HG03095 (cell line): ENCODE measurements at regions not wholly inside any gene's neighbourhood (a gene's known extent, or its start where the extent isn't known, plus 50 kb on each side); places are given as distances from the start of the nearest gene placed in this dataset.
A peak's percentile ranks its signal among the peaks of the same experiment; 100 is the strongest.

Experiments used
- ATAC-seq: cut with Tn5 transposase; IDR thresholded peaks from one replicate; pipeline ENCODE4 v1.9.1; 2021; ENCODE audit warnings: moderate library complexity; ENCODE audit not compliant: unreplicated experiment

DNA sequence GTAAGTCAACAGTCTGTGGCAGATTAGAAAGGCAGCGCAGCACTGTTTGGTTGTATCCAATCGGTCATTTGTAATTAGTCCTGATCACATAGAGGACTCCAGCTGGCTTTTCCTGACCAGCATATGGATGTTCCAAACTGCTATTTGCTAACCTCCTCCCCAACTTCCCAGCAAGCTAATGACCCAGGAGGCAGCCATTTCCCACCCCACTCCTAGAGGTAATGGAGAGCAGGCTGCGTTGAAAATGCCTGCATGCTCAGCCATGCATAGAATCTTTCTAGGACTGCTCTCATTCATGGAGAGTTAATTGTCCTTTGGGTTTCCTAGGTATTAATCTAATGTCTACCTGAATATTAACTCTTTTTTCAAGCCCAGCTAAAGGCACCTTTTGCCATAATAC is 850.6 kb upstream of the WWC1 start:
- no peak for ATAC-seq

DNA sequence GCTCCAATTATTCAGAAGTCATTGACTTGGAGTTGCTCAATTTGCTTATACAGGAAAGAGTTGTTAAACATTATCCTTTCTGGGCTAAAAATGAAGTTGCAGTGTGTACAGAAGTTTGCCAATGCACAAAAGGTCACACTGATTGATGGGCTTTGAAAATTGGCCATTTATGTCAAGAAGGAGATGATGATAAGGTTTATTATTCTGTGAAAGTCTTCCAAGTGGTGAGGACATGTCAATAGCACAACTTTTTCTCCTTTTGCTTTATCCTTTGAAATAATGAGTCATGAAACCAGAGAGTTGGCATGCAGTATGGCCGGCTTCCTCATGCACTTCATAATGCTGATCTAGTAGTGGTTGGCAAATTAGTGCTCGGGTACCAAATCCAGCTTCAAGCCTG is 848.5 kb upstream of the WWC1 start:
- ATAC-seq, result no peak

DNA sequence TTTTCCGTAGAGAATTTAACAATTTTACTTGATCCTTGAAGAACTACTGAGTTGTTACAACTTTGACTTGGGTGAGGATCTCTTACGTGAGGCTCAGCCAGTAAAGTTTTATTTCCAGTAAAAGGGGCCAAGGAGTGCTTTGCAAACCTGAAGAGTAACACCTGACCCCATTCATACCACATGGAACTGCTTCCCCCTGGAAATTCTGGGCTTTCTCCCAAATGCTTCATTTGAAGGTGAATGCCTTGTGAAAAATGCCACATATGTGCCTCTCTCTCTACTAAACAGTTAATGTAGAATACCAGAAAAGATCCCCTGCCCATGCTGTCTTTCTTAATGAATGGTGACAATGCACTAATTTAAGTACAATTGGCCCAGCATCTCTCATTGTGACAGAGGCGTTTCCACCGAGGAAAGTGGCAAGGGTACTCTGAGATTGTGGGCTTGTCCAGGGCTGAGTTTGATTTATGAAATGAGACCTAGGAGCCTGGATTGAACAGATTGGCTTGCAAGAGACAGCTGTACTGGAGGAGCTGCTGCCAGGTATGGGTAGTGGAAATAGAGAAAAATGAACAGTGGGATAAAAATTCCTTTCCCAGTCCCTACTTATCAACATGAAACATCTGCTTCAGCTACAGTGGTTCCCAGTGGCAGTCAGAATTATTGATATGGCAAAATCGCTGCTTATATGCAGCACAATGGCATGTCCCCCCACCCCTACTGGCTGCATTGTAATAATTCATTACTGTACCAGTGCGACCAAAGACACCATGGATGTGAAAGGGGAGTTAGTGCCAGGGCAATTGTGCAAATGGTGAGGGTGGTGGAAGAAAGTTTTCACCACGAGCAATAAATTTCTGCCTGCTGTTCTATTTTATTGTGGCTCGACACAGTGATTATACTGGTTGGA is 843.7 kb upstream of the WWC1 start:
- no peak for ATAC-seq

DNA sequence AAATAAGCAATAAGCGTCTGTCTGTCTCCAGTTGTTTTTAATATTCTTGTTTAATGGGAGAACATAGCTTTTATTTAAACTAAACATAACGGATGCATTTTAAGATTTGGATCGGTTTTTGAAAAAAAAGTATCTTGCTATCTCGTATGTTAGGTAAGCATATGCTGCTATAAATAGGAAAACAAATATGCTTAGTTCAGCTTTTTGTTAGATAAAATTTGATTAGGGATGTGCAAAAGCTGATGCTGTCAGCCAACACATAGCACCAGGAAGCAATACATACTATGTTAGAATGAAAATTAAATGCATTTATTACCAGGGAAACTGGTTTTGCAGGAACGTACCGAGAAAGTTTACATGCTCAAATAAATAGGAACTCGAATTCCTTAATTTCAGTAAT is 843.1 kb upstream of the WWC1 start:
- ATAC-seq, result no peak

DNA sequence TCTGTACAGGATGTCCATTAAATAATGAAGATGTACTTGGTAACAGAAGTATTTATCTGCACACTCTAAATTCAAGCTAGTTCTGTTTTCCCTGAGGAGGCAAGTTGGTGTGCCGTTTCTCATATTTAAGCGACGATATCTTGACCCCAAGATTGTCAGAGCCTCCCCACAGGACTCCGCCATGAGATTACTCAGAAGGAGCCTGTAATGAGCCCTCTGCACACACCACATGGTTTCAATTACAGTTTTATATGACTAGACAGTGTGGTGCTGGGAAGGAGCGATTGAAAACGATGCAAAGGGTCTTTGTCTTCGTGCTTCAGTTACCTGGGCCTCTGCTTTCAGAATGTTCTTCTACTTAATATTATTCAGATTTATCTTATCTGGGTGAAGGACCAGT is 840.4 kb upstream of the WWC1 start:
- ATAC-seq, result no peak

DNA sequence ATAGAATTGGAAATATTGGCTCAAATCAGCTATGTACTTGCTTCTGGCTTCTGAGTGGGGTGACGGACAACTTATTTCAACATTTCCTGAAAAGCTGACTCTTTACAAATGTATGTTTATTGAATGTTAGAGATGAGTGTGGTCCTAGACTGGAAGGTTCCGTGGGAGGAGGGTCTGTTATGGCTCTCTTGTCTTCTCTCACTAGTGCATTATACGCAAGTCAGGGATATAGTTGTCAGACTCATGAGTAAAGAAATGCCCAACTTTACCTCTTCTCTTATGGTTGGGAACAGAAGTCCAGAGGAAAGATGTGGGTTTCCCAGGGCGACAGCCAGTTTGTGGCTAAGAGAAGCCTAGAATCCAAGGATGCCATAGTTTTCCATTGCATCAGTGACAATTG is 839.3 kb upstream of the WWC1 start:
- no peak for ATAC-seq

DNA sequence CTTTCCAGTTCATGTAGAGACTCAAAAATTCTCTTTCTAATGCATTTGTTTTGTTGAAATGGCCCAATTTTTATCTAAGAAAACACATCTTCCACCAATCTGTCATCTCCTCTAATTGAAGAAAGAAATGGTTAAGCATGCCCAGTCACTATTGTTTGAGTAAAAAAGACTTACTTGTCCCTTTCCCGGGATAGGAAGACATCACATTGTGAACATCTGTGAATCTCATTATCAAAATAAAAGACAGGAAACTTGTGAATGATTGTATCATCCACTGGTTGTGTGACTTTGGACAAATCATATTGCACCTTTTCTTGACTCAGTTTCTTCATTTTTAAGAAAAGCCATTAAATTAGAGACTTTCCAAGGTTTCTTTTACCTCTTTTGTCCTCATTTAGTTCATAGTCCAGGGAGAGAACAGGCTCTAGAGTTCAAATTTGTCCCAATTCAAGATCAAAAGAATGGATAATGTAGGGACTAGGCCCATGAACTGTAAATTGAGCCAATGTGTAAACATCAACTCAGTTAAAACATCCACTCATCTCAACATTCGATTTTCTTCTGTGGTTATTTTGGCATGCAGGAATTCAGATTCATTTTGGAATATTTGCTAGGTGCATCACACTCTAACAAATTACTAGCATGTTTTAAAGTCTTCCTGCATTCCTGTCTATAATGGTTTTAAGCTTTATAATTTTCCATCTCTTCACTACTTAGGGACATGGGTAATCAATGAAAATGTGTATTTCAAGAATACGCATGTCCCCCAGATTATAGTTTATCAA is 838.0 kb upstream of the WWC1 start:
- ATAC-seq, result no peak

DNA sequence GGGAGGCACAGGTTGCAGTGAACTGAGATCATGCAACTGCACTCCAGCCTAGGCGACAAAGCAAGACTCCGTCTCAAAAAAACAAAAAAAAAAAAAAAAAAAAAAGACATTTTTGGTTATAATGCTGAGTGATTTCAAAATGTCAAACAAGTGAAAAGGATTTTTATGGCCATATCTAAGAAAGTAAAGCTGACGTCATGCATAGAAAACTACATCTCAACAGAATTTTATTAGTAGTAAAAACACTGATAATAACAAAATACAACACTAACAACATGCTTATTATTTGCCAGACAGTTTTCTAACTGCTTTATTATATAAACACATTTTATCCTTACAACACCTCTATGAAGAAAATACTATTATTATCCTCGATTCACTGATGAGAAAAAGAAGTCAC is 833.0 kb upstream of the WWC1 start:
- ATAC-seq, result no peak

DNA sequence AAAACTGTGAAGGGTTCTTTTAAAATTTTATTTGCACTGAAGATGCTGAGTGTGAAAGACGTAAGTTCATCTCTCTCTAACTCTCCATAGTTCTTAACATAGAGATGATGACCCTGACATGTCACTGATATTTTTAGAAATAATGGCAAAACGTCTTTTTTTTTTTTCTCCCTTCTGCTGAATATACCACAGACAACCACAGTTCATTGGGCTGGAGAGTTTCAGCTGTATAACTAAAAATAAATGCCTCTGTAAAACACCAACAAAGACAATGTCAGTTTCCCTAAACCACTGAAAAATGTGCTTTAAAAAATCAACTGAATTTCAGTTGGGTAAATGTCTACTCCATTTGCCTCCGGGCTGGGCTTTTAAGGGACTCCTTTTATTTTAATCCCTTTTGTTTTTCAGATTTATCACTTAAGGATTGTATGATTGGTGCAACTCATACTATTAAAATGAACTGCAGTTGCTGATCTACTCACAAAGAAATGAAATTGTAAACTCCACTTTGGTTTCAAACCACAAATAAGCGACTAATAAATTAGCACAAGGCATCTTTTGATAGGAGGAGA is 830.9 kb upstream of the WWC1 start:
- ATAC-seq, result no peak

DNA sequence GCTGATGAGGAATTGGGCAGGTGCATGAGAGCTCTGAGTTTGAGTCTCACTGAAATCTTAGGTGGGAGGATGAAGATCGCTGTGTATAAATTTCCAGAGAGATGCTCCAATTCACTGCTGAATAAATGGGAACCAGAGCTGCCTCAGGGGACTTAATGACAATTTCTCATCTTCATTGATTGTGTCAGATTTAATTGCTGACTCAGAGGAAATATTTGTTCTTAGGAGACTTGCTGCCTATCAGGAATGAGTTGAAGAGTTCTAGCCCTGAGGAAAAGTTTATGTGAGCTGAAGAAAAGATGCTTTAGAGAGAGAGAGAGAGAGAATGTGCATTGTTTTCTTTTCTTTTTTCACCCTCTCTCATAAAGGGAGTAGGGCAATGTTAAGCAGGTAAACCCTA is 827.5 kb upstream of the WWC1 start:
- no peak for ATAC-seq

DNA sequence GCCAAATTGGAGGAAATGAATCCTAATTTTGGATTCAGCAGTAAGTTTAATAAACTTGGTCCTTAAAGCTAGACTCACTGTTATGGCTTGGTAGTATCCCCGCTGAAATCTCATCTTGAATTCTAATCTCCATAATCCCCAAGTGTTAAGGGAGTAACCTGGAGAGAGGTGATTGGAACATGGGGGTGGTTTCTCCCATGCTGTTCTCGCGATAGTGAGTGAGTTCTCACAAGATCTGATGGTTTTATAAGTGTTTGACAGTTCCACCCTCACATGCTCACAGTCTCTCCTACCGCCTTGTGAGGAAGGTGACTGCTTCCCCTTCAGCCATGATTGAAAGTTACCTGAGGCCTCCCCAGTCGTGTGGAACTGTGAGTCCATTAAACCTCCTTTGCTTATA is 824.5 kb upstream of the WWC1 start:
- no peak for ATAC-seq

DNA sequence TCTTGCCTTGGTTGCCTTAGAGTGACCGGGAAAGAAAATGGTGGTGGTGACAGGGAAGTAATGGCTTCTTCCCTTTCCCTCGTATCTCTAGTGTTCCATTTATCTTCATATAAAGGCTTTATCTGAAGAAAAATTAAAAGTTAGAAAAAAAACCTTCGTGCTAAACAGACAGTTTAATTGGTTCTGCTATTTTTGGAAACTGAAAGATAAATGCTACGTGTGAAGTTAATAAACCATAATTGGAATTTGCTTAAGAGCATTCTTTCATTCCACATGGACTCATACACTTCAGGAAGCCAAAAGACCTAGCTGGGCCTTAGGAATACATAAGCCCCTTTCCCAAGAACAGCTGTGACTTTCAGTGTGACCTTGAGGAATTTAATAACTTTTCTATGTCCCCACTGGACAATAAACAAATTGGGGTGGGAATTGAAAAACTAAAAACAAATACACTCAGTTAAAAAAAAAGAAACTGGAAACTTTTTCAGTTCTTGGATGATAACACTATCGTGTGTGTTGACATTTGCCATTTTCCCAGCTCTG is 818.8 kb upstream of the WWC1 start:
- no peak for ATAC-seq

DNA sequence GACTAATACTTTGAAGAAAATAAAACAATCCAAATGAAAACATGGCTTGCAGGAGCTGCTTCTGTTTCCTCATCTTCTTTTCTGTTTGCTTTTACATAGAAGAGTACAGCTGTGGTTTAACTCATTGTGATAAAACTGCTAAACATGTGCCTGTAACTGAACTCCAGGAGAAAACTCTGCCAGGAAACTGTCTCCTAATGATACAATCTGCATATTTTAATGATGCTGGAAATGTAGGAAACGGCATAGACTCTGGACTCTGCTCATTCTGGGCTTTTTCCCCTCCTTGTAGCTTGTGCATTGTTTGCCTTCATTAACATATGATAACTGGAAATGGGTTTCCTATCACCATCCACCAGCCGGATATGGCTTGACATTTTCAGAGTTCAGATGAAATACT is 813.3 kb upstream of the WWC1 start:
- no peak for ATAC-seq

DNA sequence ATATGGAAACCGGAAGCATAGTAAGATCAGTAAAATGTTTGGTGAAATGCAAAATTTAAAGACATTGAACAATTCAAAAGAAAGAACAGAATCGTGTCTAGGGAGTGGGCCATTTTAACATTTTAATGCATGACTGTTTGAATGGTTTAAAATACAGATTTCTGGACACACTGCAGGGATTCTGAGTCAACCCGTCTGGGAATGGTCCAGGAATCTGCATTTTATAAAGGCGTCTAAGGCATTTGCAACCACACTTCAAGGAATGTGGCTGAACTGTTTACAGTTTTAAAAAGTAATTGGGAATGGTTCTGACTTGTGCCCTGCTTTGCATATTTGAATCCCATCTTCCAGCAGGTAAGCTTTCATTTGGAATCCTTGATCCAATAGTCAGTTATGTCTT is 811.7 kb upstream of the WWC1 start:
- no peak for ATAC-seq

DNA sequence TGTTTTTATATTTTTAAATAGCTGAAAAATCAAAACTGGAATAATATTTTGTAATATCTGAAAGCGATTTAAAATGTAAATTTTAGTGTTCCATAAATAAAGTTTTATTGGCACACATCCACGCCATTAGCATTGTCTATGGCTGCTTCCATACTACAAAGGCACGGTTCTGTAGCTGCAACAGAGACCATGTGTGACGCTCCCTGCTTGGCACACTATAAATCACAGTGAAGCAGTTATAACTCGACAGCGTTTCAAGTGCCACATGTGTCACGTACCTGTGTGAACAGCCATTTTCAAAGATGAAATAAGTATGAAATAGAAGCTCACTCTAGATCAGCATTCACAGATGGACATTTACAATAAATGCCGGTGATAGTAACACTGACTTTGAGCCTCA is 810.1 kb upstream of the WWC1 start:
- ATAC-seq, result no peak

DNA sequence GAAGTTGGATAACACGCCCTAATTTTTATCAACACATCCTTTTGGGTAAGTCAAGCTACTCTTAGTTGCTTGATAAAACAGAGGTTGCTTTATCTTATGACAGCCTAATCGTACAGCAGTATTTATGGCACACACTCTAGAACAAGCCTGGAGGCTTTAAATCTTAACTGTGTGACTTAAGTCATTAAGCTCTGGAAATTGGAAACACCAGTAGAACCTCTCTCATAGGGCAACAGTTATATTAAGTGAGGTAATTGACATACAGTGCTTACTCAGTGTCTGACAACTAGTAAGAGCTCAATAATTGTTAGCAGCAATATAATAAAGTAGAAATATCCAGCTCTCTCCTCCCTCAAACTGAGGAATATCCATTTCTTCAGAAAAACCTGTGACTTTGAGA is 808.9 kb upstream of the WWC1 start:
- ATAC-seq, result no peak

DNA sequence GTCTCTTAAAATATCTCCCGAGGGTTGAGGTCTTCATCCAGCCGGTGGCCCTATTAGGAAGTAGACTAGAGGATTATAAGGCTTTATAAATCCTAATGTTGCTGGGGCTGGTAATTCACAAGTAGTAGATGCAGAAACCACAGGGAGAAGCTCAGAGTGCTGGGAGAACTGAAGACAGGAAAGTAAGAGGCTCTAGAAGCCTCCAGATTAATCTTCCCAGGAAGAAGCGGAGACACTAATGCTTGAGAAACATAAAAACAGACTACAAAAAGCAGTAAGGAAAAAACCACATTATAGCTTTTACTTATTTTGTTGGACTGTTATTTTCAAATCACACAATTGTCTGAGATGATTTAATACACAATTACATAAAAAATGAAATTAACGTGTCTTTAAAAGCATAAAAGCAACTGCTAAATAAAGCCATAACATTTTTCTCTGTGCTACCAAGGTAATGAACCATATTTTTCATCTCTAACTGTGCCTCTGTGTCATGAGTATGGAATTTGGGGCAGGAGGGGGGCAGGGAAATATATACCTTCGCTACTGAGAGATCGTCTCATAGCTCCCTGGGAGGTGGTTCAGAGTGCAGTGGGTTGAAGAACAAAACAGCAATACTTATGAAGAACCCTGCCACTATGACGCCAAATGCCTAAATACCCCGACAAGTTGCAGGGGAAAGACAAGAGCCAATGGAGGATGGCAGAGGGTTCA is 806.2 kb upstream of the WWC1 start:
- ATAC-seq, result no peak

DNA sequence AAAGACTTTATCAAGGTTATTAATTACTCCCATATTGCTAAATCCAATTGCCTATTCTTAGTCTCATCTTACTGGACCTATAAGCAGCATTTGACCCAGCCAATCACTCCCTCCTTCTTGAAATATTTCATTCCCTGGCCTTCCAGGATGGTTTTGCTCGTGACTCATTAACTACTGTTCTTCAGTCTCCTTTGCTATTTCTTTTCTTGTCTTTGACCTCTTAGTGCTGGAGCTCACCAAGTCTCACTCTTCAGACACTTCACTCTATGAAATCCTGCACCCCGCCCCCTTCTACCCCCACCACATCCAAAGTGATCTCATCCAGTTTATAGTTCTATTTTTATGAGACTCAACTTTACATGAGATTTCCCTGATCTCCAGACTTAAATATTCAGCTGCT is 803.1 kb upstream of the WWC1 start:
- ATAC-seq, result no peak

DNA sequence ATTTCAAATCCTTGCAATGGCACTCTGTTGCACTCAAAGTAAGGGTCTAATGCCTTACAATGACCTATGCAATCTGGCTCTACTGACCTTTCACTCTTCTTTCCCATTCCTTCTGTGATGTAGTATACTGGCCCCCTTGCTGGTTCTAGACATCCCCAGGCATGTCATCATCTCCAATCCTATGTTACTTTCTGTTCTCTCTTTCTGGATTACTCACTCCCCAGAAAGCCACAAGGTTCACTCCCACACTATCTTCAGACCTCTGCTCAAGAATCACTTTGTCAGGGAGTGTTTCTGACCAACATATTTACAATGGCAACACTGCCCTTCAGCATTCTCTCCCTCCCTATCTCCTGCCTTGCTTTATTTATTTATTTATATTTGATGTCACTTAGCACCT is 802.2 kb upstream of the WWC1 start:
- ATAC-seq, result peak; percentile 91

DNA sequence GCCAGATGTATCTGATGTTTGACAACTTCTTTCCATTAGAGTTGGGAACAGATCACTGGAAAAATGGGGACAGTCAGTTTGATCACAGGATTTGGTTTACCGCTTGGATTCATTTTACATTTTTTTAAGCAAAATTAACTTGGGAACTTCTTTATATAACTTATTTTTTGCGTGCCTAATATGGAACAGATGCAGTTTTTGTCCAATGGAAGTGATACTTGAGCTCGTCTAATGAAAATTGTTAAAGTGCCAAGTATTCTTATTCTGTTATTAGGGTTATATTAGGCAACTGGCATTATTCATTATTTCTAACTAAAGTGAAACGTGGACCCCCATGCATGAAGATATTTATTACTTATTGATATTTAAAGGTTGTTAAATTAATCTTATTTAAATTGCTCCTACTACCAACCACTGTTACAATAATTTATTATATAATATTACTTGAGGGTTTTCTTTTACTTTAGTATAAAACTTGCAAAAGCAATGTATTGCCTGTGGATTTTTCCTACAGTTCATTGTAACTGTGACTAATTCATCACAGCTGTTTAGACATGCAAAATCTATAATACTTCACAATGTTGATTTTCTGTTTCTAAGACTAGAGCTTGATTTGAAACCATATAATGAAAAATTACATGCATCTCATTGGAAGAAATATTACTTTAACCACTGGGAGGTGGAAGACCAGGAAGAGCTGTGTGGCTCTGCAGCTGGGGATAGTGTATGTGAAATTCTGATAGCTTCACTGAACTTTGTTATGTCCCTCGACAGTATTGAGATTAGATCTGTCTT is 787.3 kb upstream of the WWC1 start:
- no peak for ATAC-seq
